ENCODE measurements at regions not wholly inside any gene's neighbourhood (a gene's known extent, or its start where the extent isn't known, plus 50 kb on each side); places are given as distances from the start of the nearest gene placed in this dataset.

GRCh38 chr3:76930712-76931111 is 109.2 kb upstream of the ROBO2 start:
- no peak for TF ChIP-seq CTCF (conservative IDR thresholded peaks at IDR 0.05; ENCODE audit: low read length)
- no peak for DNase-seq (ENCODE audit: low read depth)

GRCh38 chr3:76933245-76933644 is 106.7 kb upstream of the ROBO2 start:
- DNase-seq (ENCODE audit: low read depth): no peak
- H3K4me3 ChIP-seq (ENCODE audit: low read length): no peak overlapping the region
- no peak for TF ChIP-seq CTCF (conservative IDR thresholded peaks at IDR 0.05; ENCODE audit: low read length)

More at GRCh38 chr3:76930712-76931111, 109.2 kb upstream of the ROBO2 start:
- H3K4me3 ChIP-seq (ENCODE audit: low read length): no peak overlapping the region

- H3K4me3 ChIP-seq (ENCODE audit: low read length): no peak overlapping the region
- DNase-seq (ENCODE audit: low read depth): no peak
Measured at GRCh38 chr3:76938962-76939361, 100.9 kb upstream of the ROBO2 start.

GRCh38 chr3:76940181-76940770 is 99.6 kb upstream of the ROBO2 start:
- no peak overlapping the region for H3K4me3 ChIP-seq (ENCODE audit: low read length)
- TF ChIP-seq CTCF (conservative IDR thresholded peaks at IDR 0.05; ENCODE audit: low read length): no peak
- DNase-seq (ENCODE audit: low read depth): no peak

More at GRCh38 chr3:76938962-76939361, 100.9 kb upstream of the ROBO2 start:
- no peak for TF ChIP-seq CTCF (conservative IDR thresholded peaks at IDR 0.05; ENCODE audit: low read length)

- no peak for DNase-seq (ENCODE audit: low read depth)
- no peak for TF ChIP-seq CTCF (conservative IDR thresholded peaks at IDR 0.05; ENCODE audit: low read length)
- H3K4me3 ChIP-seq (ENCODE audit: low read length): no peak overlapping the region
Measured at GRCh38 chr3:76941376-76941775, 98.5 kb upstream of the ROBO2 start.

- H3K4me3 ChIP-seq (ENCODE audit: low read length): no peak overlapping the region
- no peak for DNase-seq (ENCODE audit: low read depth)
- no peak for TF ChIP-seq CTCF (conservative IDR thresholded peaks at IDR 0.05; ENCODE audit: low read length)
Measured at GRCh38 chr3:76942101-76942500, 97.8 kb upstream of the ROBO2 start.

GRCh38 chr3:76943058-76943457 is 96.8 kb upstream of the ROBO2 start:
- no peak for TF ChIP-seq CTCF (conservative IDR thresholded peaks at IDR 0.05; ENCODE audit: low read length)
- no peak overlapping the region for H3K4me3 ChIP-seq (ENCODE audit: low read length)
- DNase-seq (ENCODE audit: low read depth): no peak

Data from AG10803 (cell line).